ENCODE measurements at regions not wholly inside any gene's neighbourhood (a gene's known extent, or its start where the extent isn't known, plus 50 kb on each side); places are given as distances from the start of the nearest gene placed in this dataset.

DNA sequence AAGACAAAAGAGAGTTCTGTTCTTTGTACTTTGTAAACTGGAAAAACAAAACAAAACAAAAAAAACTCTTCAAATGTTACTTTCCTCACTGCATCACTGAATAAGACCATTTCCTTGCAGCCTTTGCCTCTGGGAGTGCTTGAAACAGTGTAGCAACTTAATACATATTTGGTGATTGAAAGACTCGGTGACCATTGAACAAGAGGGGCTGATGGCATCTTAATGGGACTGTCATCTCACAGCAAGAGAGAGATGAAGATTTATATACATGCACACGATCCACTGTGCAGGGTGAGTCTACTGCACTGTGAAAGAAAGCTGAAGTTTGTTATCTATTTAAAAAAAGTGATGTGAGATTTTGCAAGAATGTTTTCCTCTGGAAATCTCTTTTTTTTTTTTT, 111.9 kb upstream of the KLHL25 start:
- TF ChIP-seq GATA2 (IDR thresholded peaks at IDR 0.05; ENCODE audit: low read depth, low read length), result no peak
- TF ChIP-seq GATA3 (IDR thresholded peaks at IDR 0.05; ENCODE audit: low read depth, low read length), result no peak

Data from SH-SY5Y (cell line).